Muscle layer of duodenum (tissue), 2 donors: ENCODE measurements at regions not wholly inside any gene's neighbourhood (a gene's known extent, or its start where the extent isn't known, plus 50 kb on each side); places are given as distances from the start of the nearest gene placed in this dataset.

ENCODE experiments used
- H3K27ac ChIP-seq: one replicate; pipeline ENCODE4 v1.7.0; 2013; ENCODE audit warnings: mild to moderate bottlenecking, low read length
- H3K27me3 ChIP-seq: one replicate; pipeline ENCODE4 v1.7.0; 2013; ENCODE audit warnings: low read depth, mild to moderate bottlenecking, control low read depth, low read length
- H3K36me3 ChIP-seq, 2 donors: one replicate each; pipeline ENCODE4 v1.7.0; 2013; ENCODE audit warnings: low read length in 2 of 2, control low read depth in 1 of 2, mild to moderate bottlenecking in 1 of 2; ENCODE audit not compliant: insufficient read depth in 2 of 2, control insufficient read depth in 1 of 2
- H3K4me1 ChIP-seq, 2 donors: one replicate each; pipeline ENCODE4 v1.7.0; 2013; ENCODE audit warnings: low read length in 2 of 2, mild to moderate bottlenecking in 2 of 2, control low read depth in 1 of 2, moderate library complexity in 1 of 2; ENCODE audit not compliant: insufficient read depth in 2 of 2, control insufficient read depth in 1 of 2
- H3K4me3 ChIP-seq, 2 donors: one replicate each; pipeline ENCODE4 v1.7.0; 2013; ENCODE audit warnings: low read length in 2 of 2, low read depth in 1 of 2, mild to moderate bottlenecking in 1 of 2
- H3K9me3 ChIP-seq, 2 donors: one replicate each; pipeline ENCODE4 v1.7.0; 2013; ENCODE audit warnings: low read length in 2 of 2, control low read depth in 1 of 2, mild to moderate bottlenecking in 1 of 2; ENCODE audit not compliant: control insufficient read depth in 1 of 2
- donor health status: healthy.

DNA sequence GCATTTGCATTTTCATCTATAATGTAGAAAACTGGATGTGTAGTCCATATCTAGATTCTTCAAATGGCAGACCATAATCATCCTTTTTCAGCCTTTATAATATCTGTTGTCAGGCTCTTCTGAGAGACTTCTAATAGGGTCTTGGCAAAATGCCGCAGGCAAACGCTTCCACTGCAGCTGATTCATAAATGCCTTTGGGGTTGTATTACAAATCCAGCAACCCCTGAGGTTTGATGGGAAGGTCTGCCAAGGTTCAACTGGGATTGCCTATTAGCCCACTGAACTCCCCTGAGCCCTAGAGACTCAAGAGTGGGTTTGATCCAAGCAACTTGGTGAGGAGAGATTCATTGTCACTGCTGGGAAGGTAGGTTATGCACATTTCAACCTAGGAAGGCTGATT is 365.2 kb upstream of the POU3F2 start:
- Histone ChIP-seq H3K4me1 (no peaks in the 10 kb centered on the region), H3K27me3 (no peaks in the 10 kb centered on the region), H3K36me3 (no peaks in the 10 kb centered on the region), H3K4me3 (no peak overlapping the region), H3K27ac (no peak overlapping the region), H3K9me3 (peaks cover 0 to 4% of the 10 kb centered on the region in 2 donors)

DNA sequence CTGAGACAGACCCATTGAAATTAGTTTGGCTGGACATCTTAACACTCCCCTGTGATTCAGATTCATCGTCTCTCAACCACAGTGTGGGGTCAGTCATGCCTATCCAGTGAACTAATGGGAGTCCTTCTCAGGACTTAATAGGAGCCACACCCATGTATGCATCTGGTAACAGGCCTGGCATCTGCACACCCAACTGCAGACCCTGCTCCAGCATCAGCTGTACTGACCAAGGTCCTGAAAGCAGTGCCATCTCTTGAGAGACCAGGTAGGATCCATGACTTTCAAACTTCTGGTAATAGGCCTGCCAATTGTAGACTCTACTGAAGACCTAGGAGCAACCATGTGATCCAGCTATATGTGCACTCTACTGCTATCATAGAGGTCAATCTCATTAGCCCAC is 363.6 kb upstream of the POU3F2 start:
- Histone ChIP-seq H3K27ac (no peak overlapping the region), H3K4me1 (no peaks in the 10 kb centered on the region), H3K4me3 (no peak overlapping the region), H3K36me3 (no peaks in the 10 kb centered on the region), H3K27me3 (no peaks in the 10 kb centered on the region), H3K9me3 (peaks cover 0 to 4% of the 10 kb centered on the region in 2 donors)

DNA sequence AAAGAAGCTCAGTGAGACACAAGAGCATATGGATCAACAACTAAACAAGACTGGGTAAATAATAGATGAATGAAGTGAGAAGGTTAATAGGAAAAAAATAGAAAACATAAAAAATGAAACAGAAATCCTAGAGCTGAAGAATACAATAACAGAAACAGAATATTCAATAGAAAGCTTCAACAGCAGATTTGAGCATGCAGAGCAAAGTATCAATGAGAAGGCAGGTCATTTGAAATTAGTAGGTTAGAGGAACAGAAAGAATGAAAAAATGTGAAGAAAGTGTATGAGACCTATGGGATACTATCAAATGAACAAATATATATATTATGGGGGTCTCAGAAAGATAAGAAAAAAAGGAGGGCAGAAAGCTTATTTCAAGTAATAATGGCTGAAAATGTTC is 362.9 kb upstream of the POU3F2 start:
- H3K27me3 ChIP-seq: no peaks in the 10 kb centered on the region

DNA sequence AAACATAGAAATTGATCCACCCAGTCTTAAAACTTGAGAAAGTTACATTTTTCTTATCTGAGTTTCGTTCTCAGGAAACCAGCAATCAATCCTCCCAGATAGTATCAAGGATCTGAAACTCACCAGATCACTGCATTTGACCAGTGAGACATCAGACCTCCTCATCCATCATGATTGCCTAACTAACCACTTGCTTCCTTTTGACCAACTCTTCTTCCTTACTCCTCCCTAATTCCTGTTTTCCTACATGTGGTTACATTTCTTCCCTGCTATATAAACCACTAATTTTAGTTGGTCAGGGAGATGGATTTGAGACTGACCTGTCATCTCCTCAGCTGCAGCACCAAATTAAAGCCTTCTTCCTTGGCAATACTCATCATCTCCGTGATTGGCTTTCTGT is 357.1 kb upstream of the POU3F2 start:
- Histone ChIP-seq H3K36me3 (no peaks in the 10 kb centered on the region), H3K4me1 (no peaks in the 10 kb centered on the region), H3K9me3 (no peaks in the 10 kb centered on the region), H3K4me3 (no peak overlapping the region), H3K27ac (no peak overlapping the region), H3K27me3 (no peaks in the 10 kb centered on the region)

More for the DNA sequence above, 362.9 kb upstream of the POU3F2 start:
- H3K4me1 ChIP-seq: no peaks in the 10 kb centered on the region
- H3K36me3 ChIP-seq: no peaks in the 10 kb centered on the region
- H3K27ac ChIP-seq: no peak overlapping the region
- peaks cover 0 to 4% of the 10 kb centered on the region in 2 donors for H3K9me3 ChIP-seq
- no peak overlapping the region for H3K4me3 ChIP-seq

DNA sequence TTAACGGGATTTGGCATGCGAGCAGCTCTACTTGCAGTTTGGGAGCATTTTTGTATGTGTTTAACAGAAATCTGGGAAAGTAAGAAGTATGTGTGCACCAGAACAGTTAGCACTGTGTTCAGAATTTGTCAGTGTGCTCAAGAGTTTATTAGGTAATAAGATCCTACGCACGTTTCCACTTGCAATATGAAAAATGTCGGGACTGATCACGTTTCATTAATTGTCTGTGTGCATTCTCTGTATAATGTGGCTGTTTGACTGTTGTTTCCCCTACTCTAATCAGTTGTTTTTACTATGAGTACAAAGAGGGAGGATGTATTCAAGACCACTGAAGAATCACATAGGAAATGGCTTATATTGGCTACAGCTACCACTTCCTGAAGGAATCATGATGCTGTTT is 349.7 kb upstream of the POU3F2 start:
- no peak overlapping the region for H3K4me3 ChIP-seq
- H3K9me3 ChIP-seq: no peaks in the 10 kb centered on the region
- no peak overlapping the region for H3K27ac ChIP-seq
- H3K27me3 ChIP-seq: no peaks in the 10 kb centered on the region
- no peaks in the 10 kb centered on the region for H3K36me3 ChIP-seq
- H3K4me1 ChIP-seq: no peaks in the 10 kb centered on the region

DNA sequence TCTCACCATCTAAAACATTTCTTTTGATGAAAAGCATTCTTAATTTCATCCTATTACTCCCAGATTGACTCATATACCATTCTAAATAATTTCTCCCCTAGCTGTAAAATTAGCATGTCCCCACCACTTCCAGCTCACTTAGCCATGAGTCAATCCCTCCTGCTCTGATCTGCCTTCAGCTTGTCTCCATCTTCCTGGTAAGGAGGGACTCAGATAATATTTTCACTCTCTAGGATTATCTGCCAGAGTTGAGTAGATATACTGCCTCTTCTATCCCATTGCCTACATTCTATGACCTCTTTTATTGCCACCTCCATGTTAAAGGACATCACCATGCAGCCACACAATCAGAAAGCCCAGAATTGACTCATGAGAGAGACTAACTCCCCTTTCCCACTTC is 348.8 kb upstream of the POU3F2 start:
- Histone ChIP-seq H3K9me3 (no peaks in the 10 kb centered on the region), H3K27ac (no peak overlapping the region), H3K4me3 (no peak overlapping the region), H3K27me3 (no peaks in the 10 kb centered on the region), H3K36me3 (no peaks in the 10 kb centered on the region), H3K4me1 (no peaks in the 10 kb centered on the region)

DNA sequence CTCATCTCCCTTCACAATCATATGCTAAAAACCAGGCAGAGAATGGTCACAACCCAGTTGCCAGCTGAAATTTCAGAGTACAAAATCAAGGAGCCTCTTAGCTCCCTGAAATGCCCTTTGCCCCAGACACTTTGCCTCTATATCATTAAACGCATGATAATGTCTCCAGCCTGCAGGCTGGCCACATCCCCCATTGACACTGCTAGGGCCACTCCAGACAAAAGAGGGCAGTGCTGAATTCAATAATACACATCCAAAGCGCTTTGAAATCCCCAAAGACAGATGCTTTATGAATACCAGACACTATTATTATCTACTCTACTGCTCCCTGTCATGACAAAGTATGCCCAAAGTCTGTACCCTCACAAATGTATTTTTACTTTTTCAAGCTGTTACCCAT is 348.3 kb upstream of the POU3F2 start:
- no peak overlapping the region for H3K4me3 ChIP-seq
- H3K9me3 ChIP-seq: no peaks in the 10 kb centered on the region
- H3K4me1 ChIP-seq: no peaks in the 10 kb centered on the region
- H3K27me3 ChIP-seq: no peaks in the 10 kb centered on the region
- H3K36me3 ChIP-seq: no peaks in the 10 kb centered on the region
- H3K27ac ChIP-seq: no peak overlapping the region

DNA sequence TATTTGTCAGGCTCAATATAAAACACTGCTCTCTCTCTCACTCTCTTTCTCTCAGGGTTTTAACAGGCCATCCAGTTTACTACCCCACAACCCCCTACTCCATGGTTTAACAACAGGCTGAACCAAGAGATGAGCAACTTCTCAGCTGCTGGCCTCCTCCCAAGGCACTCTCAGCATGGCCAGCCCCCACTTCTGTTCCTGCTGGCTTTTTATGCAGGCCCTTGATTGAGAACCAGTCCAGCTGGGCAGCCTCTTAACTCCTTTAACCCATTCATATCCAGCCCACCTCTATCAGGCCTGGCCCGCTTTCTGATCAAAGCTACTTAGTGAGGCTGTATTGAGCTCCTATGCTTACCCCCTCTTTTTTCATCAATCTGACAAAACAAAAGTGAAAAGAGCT is 346.8 kb upstream of the POU3F2 start:
- no peak overlapping the region for H3K27ac ChIP-seq
- H3K27me3 ChIP-seq: no peaks in the 10 kb centered on the region
- H3K4me1 ChIP-seq: no peaks in the 10 kb centered on the region
- H3K36me3 ChIP-seq: no peaks in the 10 kb centered on the region
- H3K9me3 ChIP-seq: no peaks in the 10 kb centered on the region
- H3K4me3 ChIP-seq: no peak overlapping the region

DNA sequence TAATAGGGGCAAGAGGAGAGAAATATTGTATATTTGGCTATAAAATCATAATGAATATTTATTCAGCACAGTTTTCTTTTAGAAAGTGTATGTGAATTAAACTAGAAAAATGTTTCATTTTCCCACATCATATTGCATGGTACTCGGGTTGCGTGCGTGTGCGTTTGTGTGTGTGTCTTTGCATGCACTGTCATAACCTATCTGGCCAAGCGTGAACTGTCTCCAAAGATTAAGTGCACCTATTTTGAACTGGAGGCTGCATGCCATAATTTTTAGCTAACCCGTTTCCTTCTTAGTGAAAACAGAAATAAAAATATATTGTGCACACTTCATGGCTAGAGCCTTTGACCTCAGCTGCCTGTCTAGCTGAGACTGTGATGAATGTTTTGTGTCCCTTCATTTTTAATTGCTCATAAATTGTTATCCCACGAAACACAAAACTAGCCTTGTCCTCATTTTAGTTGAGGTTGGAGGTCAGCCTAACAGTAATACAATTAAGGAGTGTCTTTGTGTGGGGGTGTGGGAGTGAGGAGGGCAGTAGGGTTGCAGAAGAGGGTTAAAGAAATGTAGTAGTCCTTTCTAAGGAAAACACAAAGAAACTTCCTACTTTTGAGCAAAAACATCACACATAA is 336.1 kb upstream of the POU3F2 start:
- no peaks in the 10 kb centered on the region for H3K27me3 ChIP-seq
- H3K9me3 ChIP-seq: no peaks in the 10 kb centered on the region
- H3K27ac ChIP-seq: no peak overlapping the region
- H3K36me3 ChIP-seq: no peaks in the 10 kb centered on the region
- H3K4me1 ChIP-seq: no peaks in the 10 kb centered on the region
- no peak overlapping the region for H3K4me3 ChIP-seq

DNA sequence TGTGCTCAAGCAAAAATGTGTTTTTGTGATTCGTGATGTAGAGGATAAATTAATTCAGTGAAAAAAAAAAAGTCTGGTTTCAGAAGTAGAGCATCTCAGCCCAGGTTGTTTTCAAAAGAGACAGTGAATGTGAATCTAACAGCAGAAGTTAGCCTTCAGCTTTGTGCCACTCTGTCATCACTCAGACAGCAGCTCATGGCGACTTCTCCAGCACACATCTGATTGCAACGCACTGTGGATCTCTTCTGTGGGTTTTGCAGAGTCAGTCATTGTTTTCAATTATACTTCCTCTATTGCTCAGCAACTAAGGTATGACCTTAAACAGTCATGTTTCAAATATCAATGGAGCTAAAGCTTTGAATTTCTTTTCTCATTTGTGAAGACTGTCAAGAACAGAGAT is 335.5 kb upstream of the POU3F2 start:
- H3K4me1 ChIP-seq: no peaks in the 10 kb centered on the region
- no peak overlapping the region for H3K27ac ChIP-seq
- H3K27me3 ChIP-seq: no peaks in the 10 kb centered on the region
- no peaks in the 10 kb centered on the region for H3K36me3 ChIP-seq
- no peak overlapping the region for H3K4me3 ChIP-seq
- H3K9me3 ChIP-seq: no peaks in the 10 kb centered on the region

DNA sequence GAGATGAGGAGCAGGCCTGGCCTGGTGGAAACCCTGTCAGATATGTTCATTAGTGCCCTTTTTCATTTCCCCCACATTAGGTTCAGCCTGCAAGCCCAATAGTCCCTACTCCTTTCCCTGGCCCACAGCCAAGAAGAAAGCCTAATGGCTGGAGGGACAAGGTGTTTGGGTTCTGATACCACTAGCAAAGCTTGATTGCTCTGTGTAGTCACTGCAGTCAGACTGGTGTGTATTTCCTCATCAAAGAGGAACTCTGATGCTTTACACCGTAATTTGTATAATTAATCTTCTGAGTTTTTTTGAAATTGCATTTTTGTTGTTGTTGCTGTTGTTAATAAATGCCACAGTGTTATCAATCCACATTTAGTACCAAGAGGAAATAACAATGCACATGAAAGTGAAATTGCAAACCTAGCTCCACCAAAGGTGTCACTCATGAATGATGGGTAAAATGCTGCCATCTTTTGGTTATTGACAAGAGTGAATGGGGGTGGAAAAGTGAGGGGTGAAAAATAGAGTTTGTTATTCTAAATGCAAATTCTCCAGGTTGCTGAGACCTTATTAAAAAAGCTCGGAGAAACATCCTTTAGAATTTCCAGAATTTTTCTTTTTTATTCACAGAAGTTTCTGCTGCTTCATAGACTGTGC is 320.2 kb upstream of the POU3F2 start:
- Histone ChIP-seq H3K4me1 (no peaks in the 10 kb centered on the region), H3K27ac (no peak overlapping the region), H3K27me3 (no peaks in the 10 kb centered on the region), H3K36me3 (no peaks in the 10 kb centered on the region), H3K9me3 (no peaks in the 10 kb centered on the region), H3K4me3 (no peak overlapping the region)

DNA sequence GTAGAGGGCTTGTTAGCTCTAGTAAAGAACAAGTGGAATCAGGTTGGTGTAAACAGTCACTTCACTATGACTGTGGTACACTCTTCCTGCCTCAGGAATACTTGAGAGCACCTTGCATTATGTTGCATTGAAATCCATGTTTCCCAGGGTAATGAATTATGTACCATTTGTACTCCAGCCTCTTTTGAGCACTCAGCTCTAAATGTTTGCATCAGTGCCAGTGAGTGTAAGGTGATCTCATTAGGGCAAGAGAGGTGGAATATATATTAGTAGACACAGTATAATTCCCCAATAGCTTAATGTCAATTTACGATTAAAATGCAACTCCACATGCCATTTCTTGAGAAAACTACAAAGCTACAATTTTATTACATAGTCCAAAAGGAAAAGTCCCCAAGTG is 319.6 kb upstream of the POU3F2 start:
- no peak overlapping the region for H3K4me3 ChIP-seq
- no peaks in the 10 kb centered on the region for H3K4me1 ChIP-seq
- H3K27me3 ChIP-seq: no peaks in the 10 kb centered on the region
- no peaks in the 10 kb centered on the region for H3K9me3 ChIP-seq
- no peaks in the 10 kb centered on the region for H3K36me3 ChIP-seq
- H3K27ac ChIP-seq: no peak overlapping the region
